NT2/D1 (cell line): ENCODE measurements at regions not wholly inside any gene's neighbourhood (a gene's known extent, or its start where the extent isn't known, plus 50 kb on each side); places are given as distances from the start of the nearest gene placed in this dataset.

Experiments used
- DNase-seq: peaks from one replicate; pipeline ENCODE4 v3.0.0-alpha.2; 2011; ENCODE audit warnings: low read depth, low spot score
- H3K27me3 ChIP-seq: 2 replicates; pipeline ENCODE4 v1.6.0; 2011; ENCODE audit warnings: mild to moderate bottlenecking; ENCODE audit not compliant: insufficient read length, insufficient read depth
- H3K36me3 ChIP-seq: 2 replicates; pipeline ENCODE4 v1.6.1; 2011; ENCODE audit warnings: mild to moderate bottlenecking, low read length, mixed read lengths; ENCODE audit not compliant: insufficient read depth, insufficient read length
- H3K4me1 ChIP-seq: 2 replicates; pipeline ENCODE4 v1.5.1; 2011; ENCODE audit not compliant: insufficient read depth, insufficient read length
- H3K4me3 ChIP-seq: 2 replicates; pipeline ENCODE4 v1.5.1; 2011; ENCODE audit warnings: low read depth; ENCODE audit not compliant: insufficient read length
- H3K9ac ChIP-seq: 2 replicates; pipeline ENCODE4 v1.6.0; 2011; ENCODE audit warnings: low read depth; ENCODE audit not compliant: insufficient read length
- H3K9me3 ChIP-seq: 2 replicates; pipeline ENCODE4 v1.5.1; 2011; ENCODE audit warnings: mild to moderate bottlenecking, low read length; ENCODE audit not compliant: insufficient read depth
- SUZ12 ChIP-seq: IDR thresholded peaks from 2 replicates; pipeline ENCODE4 v1.6.1; 2011; ENCODE audit not compliant: insufficient read length, insufficient read depth; ENCODE audit errors: extremely low read depth
- YY1 ChIP-seq: IDR thresholded peaks from 2 replicates; pipeline ENCODE4 v1.6.1; 2011; ENCODE audit not compliant: insufficient read length, insufficient read depth
- ZNF274 ChIP-seq: IDR thresholded peaks from 2 replicates; pipeline ENCODE4 v1.6.1; 2011; ENCODE audit warnings: mild to moderate bottlenecking, low read depth, low read length

DNA sequence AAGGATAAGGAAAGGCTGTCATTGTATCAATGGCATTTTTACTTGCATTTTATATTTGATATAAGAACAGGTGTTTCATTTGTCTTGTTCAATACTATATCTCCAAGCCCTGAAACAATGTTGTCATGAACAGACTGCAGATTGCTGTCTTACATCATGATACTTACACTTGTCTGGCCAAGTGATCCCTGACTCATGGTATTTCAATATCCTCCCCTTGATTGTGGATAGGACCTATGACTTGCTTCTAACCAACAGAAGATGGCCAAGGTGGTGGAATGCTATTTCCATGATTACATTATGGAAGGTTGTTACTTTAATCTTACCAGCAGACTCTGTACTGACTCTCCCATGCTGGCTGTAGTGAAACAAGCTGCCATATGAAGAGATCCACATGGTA, 471.1 kb downstream of the CCDC85A start:
- no peaks in the 10 kb centered on the region for H3K36me3 ChIP-seq
- H3K9me3 ChIP-seq, result no peaks in the 10 kb centered on the region
- H3K27me3 ChIP-seq, result no peaks in the 10 kb centered on the region
- TF ChIP-seq YY1 (no peak), ZNF274 (no peak), SUZ12 (no peak)
- no peak overlapping the region for H3K9ac ChIP-seq
- H3K4me1 ChIP-seq, result no peaks in the 10 kb centered on the region
- H3K4me3 ChIP-seq, result no peak overlapping the region
- no peak for DNase-seq

DNA sequence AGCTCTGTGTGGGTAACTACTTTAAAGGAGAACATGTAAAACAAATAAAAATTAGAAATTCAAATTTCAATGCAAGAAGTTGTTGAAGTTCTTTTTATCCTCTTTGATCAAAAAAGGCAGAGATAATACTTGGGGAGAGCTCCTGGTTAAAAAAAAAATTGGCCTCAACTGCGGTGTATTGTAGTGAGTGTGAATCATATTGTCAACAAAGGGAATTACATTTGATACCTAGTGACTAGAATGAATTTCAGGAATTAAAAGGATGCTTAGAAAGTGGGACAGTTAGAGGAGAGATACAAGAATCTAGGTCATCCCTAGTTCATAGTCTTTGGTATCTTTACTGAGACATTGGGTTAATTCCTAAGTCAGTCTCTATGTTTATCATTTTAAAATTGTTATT, 473.0 kb downstream of the CCDC85A start:
- DNase-seq, result no peak
- Histone ChIP-seq H3K4me1 (no peaks in the 10 kb centered on the region), H3K4me3 (no peak overlapping the region), H3K9ac (no peak overlapping the region), H3K36me3 (no peaks in the 10 kb centered on the region), H3K27me3 (no peaks in the 10 kb centered on the region), H3K9me3 (no peaks in the 10 kb centered on the region)
- TF ChIP-seq SUZ12 (no peak), ZNF274 (no peak), YY1 (no peak)

DNA sequence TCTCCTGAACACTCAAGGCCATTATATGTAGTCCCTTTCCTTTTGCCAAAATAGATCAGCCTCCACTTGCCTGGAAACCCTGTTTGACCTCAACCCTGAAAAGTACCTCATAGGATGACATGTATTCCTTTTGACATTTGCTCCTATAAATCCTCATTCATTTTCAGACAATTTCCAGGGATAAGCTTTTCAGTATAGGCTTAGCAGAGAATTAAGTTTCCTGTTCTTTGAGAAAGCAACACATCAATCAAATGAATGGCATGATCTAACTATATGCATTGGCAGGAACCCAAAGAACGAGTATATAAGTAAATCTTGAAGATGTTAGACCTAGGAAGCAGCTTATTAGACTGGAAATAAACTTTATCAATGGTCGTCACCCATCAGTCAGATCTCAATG, 483.0 kb downstream of the CCDC85A start:
- DNase-seq, result no peak
- Histone ChIP-seq H3K27me3 (no peaks in the 10 kb centered on the region), H3K4me3 (no peak overlapping the region), H3K9ac (no peak overlapping the region), H3K36me3 (no peaks in the 10 kb centered on the region), H3K4me1 (no peaks in the 10 kb centered on the region), H3K9me3 (no peaks in the 10 kb centered on the region)
- TF ChIP-seq SUZ12, result no peak
- no peak for TF ChIP-seq ZNF274
- TF ChIP-seq YY1, result no peak

DNA sequence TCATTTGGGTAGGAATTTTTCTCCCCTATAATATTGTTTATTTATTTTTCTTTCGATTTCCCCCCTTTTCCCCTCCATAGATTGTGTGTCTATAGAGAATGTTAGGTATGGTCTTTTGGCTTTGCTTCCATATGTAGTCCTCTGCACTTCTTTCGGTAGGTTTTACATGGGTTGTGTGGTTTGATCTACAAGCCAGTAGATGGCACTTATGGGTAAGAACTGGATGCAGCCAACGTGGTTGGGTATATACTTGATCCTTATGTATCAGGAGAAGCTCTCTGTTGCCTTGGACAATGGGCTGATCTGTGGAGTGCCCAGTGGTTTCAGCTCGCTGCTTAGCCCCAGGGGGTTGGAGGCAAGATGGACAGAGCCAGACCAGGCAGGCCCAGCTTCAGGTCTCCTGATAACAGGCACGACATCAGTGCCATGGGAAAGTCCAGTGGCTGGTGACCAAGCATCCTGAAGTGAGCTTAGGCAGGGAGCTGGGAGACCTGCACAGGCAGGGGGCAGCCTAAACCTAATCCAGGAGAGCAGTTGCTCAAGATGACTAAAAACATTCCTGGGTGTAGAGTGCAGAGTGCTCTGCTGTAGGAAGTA, 488.3 kb downstream of the CCDC85A start:
- Histone ChIP-seq H3K4me1 (no peaks in the 10 kb centered on the region), H3K9ac (no peak overlapping the region), H3K9me3 (peaks cover 15% of the 10 kb centered on the region), H3K27me3 (no peaks in the 10 kb centered on the region), H3K36me3 (no peaks in the 10 kb centered on the region), H3K4me3 (no peak overlapping the region)
- TF ChIP-seq SUZ12 (no peak), YY1 (no peak), ZNF274 (no peak)
- DNase-seq, result no peak

DNA sequence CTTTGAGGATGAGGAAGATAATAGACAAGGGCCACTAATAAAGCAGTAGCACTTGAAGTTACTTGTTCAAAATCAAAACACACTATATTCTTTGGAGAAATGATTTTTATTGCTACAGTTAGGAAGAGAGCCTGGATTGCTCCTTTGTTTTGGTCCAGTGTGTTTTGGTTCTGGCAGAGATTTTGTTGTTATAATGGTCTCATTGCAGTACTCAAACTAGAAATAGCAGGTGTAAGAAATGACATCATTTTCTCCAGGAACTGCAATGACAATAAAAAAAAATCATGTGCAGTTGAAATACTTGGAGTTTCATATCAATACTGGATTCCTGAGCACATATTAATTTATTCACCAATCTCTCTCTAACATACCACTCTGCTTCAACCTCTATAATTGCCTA, 490.3 kb downstream of the CCDC85A start:
- Histone ChIP-seq H3K36me3 (no peaks in the 10 kb centered on the region), H3K4me1 (no peaks in the 10 kb centered on the region), H3K9me3 (peaks cover 15% of the 10 kb centered on the region), H3K9ac (no peak overlapping the region), H3K27me3 (no peaks in the 10 kb centered on the region), H3K4me3 (no peak overlapping the region)
- no peak for DNase-seq
- TF ChIP-seq YY1, result no peak
- TF ChIP-seq SUZ12, result no peak
- no peak for TF ChIP-seq ZNF274

DNA sequence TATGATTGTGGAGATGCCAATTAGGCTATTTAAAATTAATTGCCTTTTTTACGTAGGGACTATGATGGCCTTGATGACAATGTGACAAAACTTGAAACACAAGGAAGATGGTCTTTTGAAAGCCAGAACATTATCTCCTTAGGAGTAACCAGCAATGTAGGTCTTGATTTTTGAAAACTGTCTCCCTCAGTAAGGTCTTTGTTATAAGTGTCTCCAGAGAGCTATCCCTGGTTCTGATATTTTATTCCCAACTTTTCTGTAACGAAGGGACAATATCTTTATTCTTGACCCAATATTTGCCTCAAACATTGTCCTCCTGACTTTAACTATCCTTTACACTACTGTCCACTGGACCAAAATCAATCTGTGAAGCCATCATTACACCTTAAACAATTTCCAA, 493.2 kb downstream of the CCDC85A start:
- Histone ChIP-seq H3K27me3 (no peaks in the 10 kb centered on the region), H3K4me3 (no peak overlapping the region), H3K36me3 (no peaks in the 10 kb centered on the region), H3K9ac (no peak overlapping the region), H3K9me3 (peaks cover 15% of the 10 kb centered on the region), H3K4me1 (no peaks in the 10 kb centered on the region)
- no peak for DNase-seq
- TF ChIP-seq SUZ12 (no peak), ZNF274 (no peak), YY1 (no peak)

DNA sequence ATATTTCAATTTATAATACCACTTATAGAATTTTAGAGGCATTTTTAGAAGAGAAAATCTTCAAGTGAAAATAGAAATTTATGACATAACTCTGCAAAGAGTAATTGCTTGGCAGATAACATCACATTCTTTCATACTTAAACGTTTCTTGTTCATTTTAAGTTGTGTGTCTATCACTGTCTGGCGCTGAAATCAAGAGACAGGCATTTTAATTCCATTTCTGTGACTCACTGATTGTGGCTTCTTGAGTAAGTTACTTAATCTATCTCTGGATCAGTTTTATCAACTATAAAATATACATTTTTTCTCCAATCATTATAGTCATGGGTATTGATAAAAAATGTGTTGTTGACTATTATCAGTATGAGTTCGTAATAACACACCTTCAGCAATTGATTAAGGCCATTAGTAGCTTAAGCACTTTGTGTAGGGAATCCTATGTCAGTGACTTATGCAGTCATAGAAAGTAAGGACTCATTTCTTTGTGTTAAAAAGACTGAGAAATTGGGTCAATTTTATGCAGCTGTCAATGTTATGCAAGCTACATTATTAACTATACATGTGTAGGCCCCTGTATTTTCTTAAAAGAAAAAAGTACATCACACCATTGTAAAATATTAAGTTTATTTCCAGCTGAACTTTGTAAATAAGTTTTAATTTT, 497.3 kb downstream of the CCDC85A start:
- no peak for TF ChIP-seq SUZ12
- H3K9ac ChIP-seq, result no peak overlapping the region
- no peaks in the 10 kb centered on the region for H3K9me3 ChIP-seq
- DNase-seq, result no peak
- no peak overlapping the region for H3K4me3 ChIP-seq
- no peaks in the 10 kb centered on the region for H3K36me3 ChIP-seq
- no peaks in the 10 kb centered on the region for H3K27me3 ChIP-seq
- no peaks in the 10 kb centered on the region for H3K4me1 ChIP-seq
